C4-2B (cell line): ENCODE measurements at regions not wholly inside any gene's neighbourhood (a gene's known extent, or its start where the extent isn't known, plus 50 kb on each side); places are given as distances from the start of the nearest gene placed in this dataset.

Source experiments
- ZFX ChIP-seq: fragments of 450-650 bp; IDR thresholded peaks from 2 replicates; pipeline ENCODE4 v1.6.1; 2017
- TF ChIP-seq, protein P1 (sequence below): fragments of 450-650 bp; conservative IDR thresholded peaks from 2 replicates; pipeline ENCODE4 v1.5.1; 2017; ENCODE audit warnings: mild to moderate bottlenecking

GRCh38 chr7:18125476-18125875 lies 97.8 kb upstream of the PRPS1L1 start:
- TF ChIP-seq, protein P1, sequence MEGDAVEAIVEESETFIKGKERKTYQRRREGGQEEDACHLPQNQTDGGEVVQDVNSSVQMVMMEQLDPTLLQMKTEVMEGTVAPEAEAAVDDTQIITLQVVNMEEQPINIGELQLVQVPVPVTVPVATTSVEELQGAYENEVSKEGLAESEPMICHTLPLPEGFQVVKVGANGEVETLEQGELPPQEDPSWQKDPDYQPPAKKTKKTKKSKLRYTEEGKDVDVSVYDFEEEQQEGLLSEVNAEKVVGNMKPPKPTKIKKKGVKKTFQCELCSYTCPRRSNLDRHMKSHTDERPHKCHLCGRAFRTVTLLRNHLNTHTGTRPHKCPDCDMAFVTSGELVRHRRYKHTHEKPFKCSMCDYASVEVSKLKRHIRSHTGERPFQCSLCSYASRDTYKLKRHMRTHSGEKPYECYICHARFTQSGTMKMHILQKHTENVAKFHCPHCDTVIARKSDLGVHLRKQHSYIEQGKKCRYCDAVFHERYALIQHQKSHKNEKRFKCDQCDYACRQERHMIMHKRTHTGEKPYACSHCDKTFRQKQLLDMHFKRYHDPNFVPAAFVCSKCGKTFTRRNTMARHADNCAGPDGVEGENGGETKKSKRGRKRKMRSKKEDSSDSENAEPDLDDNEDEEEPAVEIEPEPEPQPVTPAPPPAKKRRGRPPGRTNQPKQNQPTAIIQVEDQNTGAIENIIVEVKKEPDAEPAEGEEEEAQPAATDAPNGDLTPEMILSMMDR = no peak
- no peak for TF ChIP-seq ZFX
